Activated CD8-positive, alpha-beta T cell treated with anti-CD3 and anti-CD28 coated beads for 36 hours (primary cell): ENCODE measurements at regions not wholly inside any gene's neighbourhood (a gene's known extent, or its start where the extent isn't known, plus 50 kb on each side); places are given as distances from the start of the nearest gene placed in this dataset.

Experiments used
- ATAC-seq: fragments of 200-7000 bp; cut with Tn5 transposase; one replicate; pipeline ENCODE4 v1.10.0; 2021; ENCODE audit warnings: mild to moderate bottlenecking, moderate library complexity
- CTCF ChIA-PET: fragments of 350-600 bp; sonication (Branson Sonifier 250); formaldehyde crosslinking; loops from one replicate; lab custom pipeline; 2021; ENCODE audit warnings: antibody characterized with exemption; lab: Charles Lee
- POLR2A ChIA-PET: fragments of 350-600 bp; sonication (Branson Sonifier 250); formaldehyde crosslinking; loops from one replicate; lab custom pipeline; 2021; ENCODE audit warnings: antibody characterized with exemption; lab: Charles Lee
- DNase-seq: peaks from one replicate; pipeline ENCODE4 v3.0.0-alpha.2; 2020
- H3K27ac Mint-ChIP-seq: one replicate; pipeline ENCODE4 v1.8.0; 2021; ENCODE audit warnings: mild to moderate bottlenecking, mixed read lengths
- H3K27me3 Mint-ChIP-seq: one replicate; pipeline ENCODE4 v1.8.0; 2021; ENCODE audit warnings: mixed read lengths
- H3K36me3 Mint-ChIP-seq: one replicate; pipeline ENCODE4 v1.8.0; 2021; ENCODE audit warnings: low read depth, mixed read lengths
- H3K4me1 Mint-ChIP-seq: one replicate; pipeline ENCODE4 v1.8.0; 2021; ENCODE audit warnings: low read depth, mixed read lengths
- H3K4me3 Mint-ChIP-seq: one replicate; pipeline ENCODE4 v1.8.0; 2021; ENCODE audit warnings: mild to moderate bottlenecking, moderate library complexity, mixed read lengths
- H3K9me3 Mint-ChIP-seq: one replicate; pipeline ENCODE4 v1.8.0; 2021; ENCODE audit warnings: mixed read lengths
- intact Hi-C: fragments of 100-400 bp; cut with micrococcal nuclease; formaldehyde crosslinking; loops from one replicate; pipeline ENCODE4 v1.10.0; 2022
- TF ChIP-seq, protein P1 (sequence below): fragments of 200-600 bp; IDR thresholded peaks from one replicate; pipeline ENCODE4 v1.8.0; 2022; ENCODE audit warnings: antibody characterized with exemption, mild to moderate bottlenecking

DNA sequence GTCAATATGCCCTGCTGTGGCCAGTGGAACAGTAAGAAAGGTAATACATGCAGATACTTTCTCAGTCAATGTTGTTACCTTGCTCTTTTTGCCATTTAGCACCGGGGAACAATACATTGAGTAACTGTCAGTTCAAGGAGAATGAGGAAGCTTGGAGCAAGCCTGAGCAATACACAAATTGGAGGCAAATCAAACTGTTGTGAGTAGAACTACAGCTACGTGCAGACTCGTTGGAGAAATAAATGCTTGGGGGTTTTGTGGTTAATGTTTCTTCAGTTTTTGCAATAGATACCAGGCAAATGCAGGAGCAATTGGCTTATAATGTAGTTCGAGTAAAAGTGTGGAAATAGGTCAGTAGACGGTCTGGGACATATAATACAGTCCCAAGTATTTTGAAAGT is 587.3 kb upstream of the ROBO1 start:
- ChIA-PET POLR2A (no interaction called here), CTCF (no interaction called here)
- H3K27ac Mint-ChIP-seq: no peak overlapping the region
- TF ChIP-seq, protein P1, sequence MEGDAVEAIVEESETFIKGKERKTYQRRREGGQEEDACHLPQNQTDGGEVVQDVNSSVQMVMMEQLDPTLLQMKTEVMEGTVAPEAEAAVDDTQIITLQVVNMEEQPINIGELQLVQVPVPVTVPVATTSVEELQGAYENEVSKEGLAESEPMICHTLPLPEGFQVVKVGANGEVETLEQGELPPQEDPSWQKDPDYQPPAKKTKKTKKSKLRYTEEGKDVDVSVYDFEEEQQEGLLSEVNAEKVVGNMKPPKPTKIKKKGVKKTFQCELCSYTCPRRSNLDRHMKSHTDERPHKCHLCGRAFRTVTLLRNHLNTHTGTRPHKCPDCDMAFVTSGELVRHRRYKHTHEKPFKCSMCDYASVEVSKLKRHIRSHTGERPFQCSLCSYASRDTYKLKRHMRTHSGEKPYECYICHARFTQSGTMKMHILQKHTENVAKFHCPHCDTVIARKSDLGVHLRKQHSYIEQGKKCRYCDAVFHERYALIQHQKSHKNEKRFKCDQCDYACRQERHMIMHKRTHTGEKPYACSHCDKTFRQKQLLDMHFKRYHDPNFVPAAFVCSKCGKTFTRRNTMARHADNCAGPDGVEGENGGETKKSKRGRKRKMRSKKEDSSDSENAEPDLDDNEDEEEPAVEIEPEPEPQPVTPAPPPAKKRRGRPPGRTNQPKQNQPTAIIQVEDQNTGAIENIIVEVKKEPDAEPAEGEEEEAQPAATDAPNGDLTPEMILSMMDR: no peak
- intact Hi-C loops: no loop called here
- ATAC-seq (no peak), DNase-seq (no peak)
- no peaks in the 10 kb centered on the region for H3K36me3 Mint-ChIP-seq
- H3K9me3 Mint-ChIP-seq: peaks cover 10% of the 10 kb centered on the region
- H3K4me1 Mint-ChIP-seq: no peaks in the 10 kb centered on the region
- no peaks in the 10 kb centered on the region for H3K27me3 Mint-ChIP-seq
- H3K4me3 Mint-ChIP-seq: no peak overlapping the region

DNA sequence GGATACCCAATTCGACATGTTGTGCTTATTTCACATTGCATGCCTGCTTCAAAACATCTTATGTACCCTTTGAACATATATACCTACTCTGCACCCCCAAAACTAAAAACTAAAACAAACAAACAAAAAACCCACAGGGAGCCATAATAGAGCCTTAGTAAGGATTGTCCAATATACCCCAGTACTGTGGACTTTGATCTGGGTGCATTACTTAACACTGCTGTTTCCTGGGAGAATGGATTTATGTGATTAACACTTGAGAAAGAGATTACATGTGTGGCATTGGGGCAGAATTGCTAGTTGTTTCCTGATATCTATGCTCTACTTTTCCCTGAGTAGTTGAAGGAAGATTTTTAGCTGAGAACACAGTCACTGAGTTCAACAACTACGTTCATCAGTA is 583.4 kb upstream of the ROBO1 start:
- Mint-ChIP-seq H3K4me3 (no peak overlapping the region), H3K36me3 (no peaks in the 10 kb centered on the region), H3K4me1 (no peaks in the 10 kb centered on the region), H3K9me3 (peaks cover 10% of the 10 kb centered on the region), H3K27ac (no peak overlapping the region), H3K27me3 (no peaks in the 10 kb centered on the region)
- TF ChIP-seq, protein P1: no peak
- ChIA-PET POLR2A (no interaction called here), CTCF (no interaction called here)
- intact Hi-C loops: no loop called here
- DNase-seq (no peak), ATAC-seq (no peak)

DNA sequence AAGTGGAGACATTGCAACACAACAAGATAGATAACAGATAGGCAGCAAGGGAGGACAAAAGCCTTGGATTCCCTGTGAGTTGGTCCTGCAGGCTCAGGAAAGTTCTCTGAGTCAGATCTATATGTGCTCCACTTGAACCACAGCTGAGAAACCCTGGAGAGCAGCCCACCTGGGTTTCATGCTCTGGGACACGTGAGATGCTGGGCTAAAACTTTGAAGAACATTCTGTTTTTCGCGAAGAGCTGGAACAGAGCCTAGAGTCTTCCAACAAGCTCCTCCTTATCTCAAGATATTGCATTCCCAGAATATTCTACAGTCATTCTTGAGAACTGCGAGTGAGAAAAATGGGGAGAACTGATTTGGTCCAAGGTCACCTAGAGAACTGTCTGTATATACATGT is 583.0 kb upstream of the ROBO1 start:
- no peak overlapping the region for H3K4me3 Mint-ChIP-seq
- CTCF ChIA-PET: no interaction called here
- intact Hi-C loops: no loop called here

DNA sequence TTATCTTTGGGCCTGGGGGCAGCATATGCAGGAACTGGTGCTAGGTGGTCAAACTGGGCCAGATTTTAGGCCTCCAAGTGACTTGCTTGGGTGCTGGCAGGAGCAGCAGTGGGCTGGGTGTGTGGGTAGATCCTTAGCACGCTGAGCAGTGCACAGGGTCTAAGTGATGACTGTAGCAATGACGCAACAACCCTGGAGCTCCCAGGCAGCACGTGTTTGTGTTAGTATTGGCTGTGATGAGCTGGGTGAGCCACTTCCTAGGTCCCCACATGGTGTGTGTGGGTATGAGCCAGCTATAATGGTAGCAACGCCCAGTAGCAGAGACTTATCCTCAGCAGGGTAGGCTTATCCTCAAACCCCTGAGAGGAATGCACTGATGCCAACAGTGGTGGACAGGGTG is 570.6 kb upstream of the ROBO1 start:
- H3K9me3 Mint-ChIP-seq: peaks cover 14% of the 10 kb centered on the region
- ATAC-seq: no peak
- no peaks in the 10 kb centered on the region for H3K36me3 Mint-ChIP-seq
- H3K4me1 Mint-ChIP-seq: no peaks in the 10 kb centered on the region
- no peak overlapping the region for H3K4me3 Mint-ChIP-seq
- intact Hi-C loops: no loop called here
- H3K27ac Mint-ChIP-seq: no peak overlapping the region
- DNase-seq: no peak
- TF ChIP-seq, protein P1: no peak
- H3K27me3 Mint-ChIP-seq: no peaks in the 10 kb centered on the region
- ChIA-PET POLR2A (no interaction called here), CTCF (no interaction called here)

More for the DNA sequence above, 583.0 kb upstream of the ROBO1 start:
- no peaks in the 10 kb centered on the region for H3K36me3 Mint-ChIP-seq
- no peaks in the 10 kb centered on the region for H3K27me3 Mint-ChIP-seq
- ATAC-seq: no peak
- H3K4me1 Mint-ChIP-seq: no peaks in the 10 kb centered on the region
- TF ChIP-seq, protein P1: no peak
- peaks cover 10% of the 10 kb centered on the region for H3K9me3 Mint-ChIP-seq
- POLR2A ChIA-PET: no interaction called here
- no peak for DNase-seq
- no peak overlapping the region for H3K27ac Mint-ChIP-seq

DNA sequence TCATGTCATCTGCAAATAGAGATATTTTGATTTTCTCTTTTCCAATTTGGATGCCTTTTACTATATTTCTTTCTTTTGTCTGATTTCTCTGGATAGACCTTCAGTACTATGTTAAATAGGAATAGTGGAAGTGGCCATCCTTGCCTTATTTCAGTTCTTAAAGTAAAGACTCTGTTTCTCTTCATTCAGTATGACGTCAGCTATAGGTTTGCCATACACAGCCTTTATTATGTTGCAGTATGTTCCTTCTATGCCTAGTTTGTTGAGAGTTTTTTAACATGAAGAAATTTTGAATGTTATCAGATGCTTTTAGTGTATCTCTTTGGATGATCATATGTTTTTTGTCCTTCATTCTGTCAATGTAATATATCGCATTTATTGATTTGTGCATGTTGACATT is 566.7 kb upstream of the ROBO1 start:
- intact Hi-C loops: no loop called here
- Mint-ChIP-seq H3K27ac (no peak overlapping the region), H3K4me3 (no peak overlapping the region), H3K27me3 (no peaks in the 10 kb centered on the region), H3K4me1 (no peaks in the 10 kb centered on the region), H3K36me3 (no peaks in the 10 kb centered on the region), H3K9me3 (peaks cover 7% of the 10 kb centered on the region)
- TF ChIP-seq, protein P1: no peak
- ATAC-seq (no peak), DNase-seq (no peak)
- ChIA-PET CTCF (no interaction called here), POLR2A (no interaction called here)
